HepG2 (cell line): ENCODE measurements at regions not wholly inside any gene's neighbourhood (a gene's known extent, or its start where the extent isn't known, plus 50 kb on each side); places are given as distances from the start of the nearest gene placed in this dataset.

Experiments
- BCL6 ChIP-seq: IDR thresholded peaks from 2 replicates; pipeline ENCODE4 v1.6.1; 2016; ENCODE audit warnings: missing genetic modification reagents, missing compliant biosample characterization
- CBFB ChIP-seq: sonication (generic); formaldehyde crosslinking; IDR thresholded peaks from 2 replicates; pipeline ENCODE4 v1.4.0; 2020; ENCODE audit warnings: missing genetic modification reagents
- CBX2 ChIP-seq, 2 experiments: fragments of 200-600 bp in 1 of 2; sonication (generic); formaldehyde crosslinking in 1 of 2; IDR thresholded peaks; 2 replicates each; pipeline versions ENCODE4 v1.7.0 to v1.8.1; 2018 to 2022; ENCODE audit warnings: low read depth in 2 of 2, low read length in 1 of 2, mild to moderate bottlenecking in 1 of 2, missing genetic modification reagents in 1 of 2
- CHCHD3 ChIP-seq: sonication (generic); formaldehyde crosslinking; IDR thresholded peaks from 2 replicates; pipeline ENCODE4 v1.8.0; 2022; ENCODE audit warnings: mild to moderate bottlenecking, missing genetic modification reagents, moderate library complexity
- EP300 ChIP-seq, 3 experiments: sonication (generic) in 1 of 3; formaldehyde crosslinking in 1 of 3; IDR thresholded peaks; 2 replicates each; pipeline versions ENCODE4 v1.5.1 to v1.6.1; 2011 to 2020; ENCODE audit warnings: low read depth in 2 of 3, low read length in 2 of 3, borderline replicate concordance in 1 of 3, improper control_type of control experiment in 1 of 3, mild to moderate bottlenecking in 1 of 3, missing genetic modification reagents in 1 of 3, moderate library complexity in 1 of 3
- FOXA3 ChIP-seq: IDR thresholded peaks from 2 replicates; pipeline ENCODE4 v1.6.1; 2016; ENCODE audit warnings: missing genetic modification reagents, missing compliant biosample characterization
- FOXC1 ChIP-seq: sonication (generic); formaldehyde crosslinking; IDR thresholded peaks from 2 replicates; pipeline ENCODE4 v1.8.0; 2022; ENCODE audit warnings: mild to moderate bottlenecking, missing genetic modification reagents, borderline replicate concordance
- FOXO1 ChIP-seq: sonication (generic); formaldehyde crosslinking; IDR thresholded peaks from 2 replicates; pipeline ENCODE4 v1.4.0; 2020; ENCODE audit warnings: missing genetic modification reagents
- GATA4 ChIP-seq: sonication (generic); IDR thresholded peaks from 2 replicates; pipeline ENCODE4 v1.6.1; 2016; ENCODE audit warnings: antibody characterized with exemption, low read depth, borderline replicate concordance
- GATAD2A ChIP-seq: IDR thresholded peaks from 2 replicates; pipeline ENCODE4 v1.6.1; 2016
- HDAC2 ChIP-seq: sonication (generic); formaldehyde crosslinking; IDR thresholded peaks from 2 replicates; pipeline ENCODE4 v1.4.0; 2020; ENCODE audit warnings: missing genetic modification reagents
- ISL2 ChIP-seq: sonication (generic); formaldehyde crosslinking; IDR thresholded peaks from 2 replicates; pipeline ENCODE4 v1.5.0; 2020; ENCODE audit warnings: missing genetic modification reagents
- NCOA2 ChIP-seq: sonication (generic); formaldehyde crosslinking; IDR thresholded peaks from 2 replicates; pipeline ENCODE4 v1.8.0; 2022; ENCODE audit warnings: inconsistent platforms
- NFKBIZ ChIP-seq: IDR thresholded peaks from 2 replicates; pipeline ENCODE4 v1.6.1; 2018; ENCODE audit warnings: missing genetic modification reagents, missing compliant biosample characterization
- NR2F6 ChIP-seq, 2 experiments: IDR thresholded peaks; 2 replicates each; pipeline ENCODE4 v1.6.1; 2016; ENCODE audit warnings: antibody characterized with exemption in 1 of 2, mild to moderate bottlenecking in 1 of 2
- PAF1 ChIP-seq: IDR thresholded peaks from 2 replicates; pipeline ENCODE4 v1.6.1; 2016; ENCODE audit warnings: missing genetic modification reagents, missing compliant biosample characterization
- POGZ ChIP-seq: sonication (generic); formaldehyde crosslinking; IDR thresholded peaks from 2 replicates; pipeline ENCODE4 v1.4.0; 2020; ENCODE audit warnings: mild to moderate bottlenecking, missing genetic modification reagents
- RXRB ChIP-seq: IDR thresholded peaks from 2 replicates; pipeline ENCODE4 v1.6.1; 2016; ENCODE audit warnings: borderline replicate concordance, missing genetic modification reagents, missing compliant biosample characterization
- SAP130 ChIP-seq: IDR thresholded peaks from 2 replicates; pipeline ENCODE4 v1.6.1; 2016; ENCODE audit warnings: low read depth
- SOX13 ChIP-seq, 3 experiments: fragments of 450-650 bp in 1 of 3; sonication (generic) in 1 of 3; formaldehyde crosslinking in 1 of 3; IDR thresholded peaks in 2 of 3; conservative IDR thresholded peaks in 1 of 3; 2 replicates each; pipeline versions ENCODE4 v1.5.0 to v1.6.1; 2016 to 2020; ENCODE audit warnings: antibody characterized with exemption in 1 of 3, mild to moderate bottlenecking in 1 of 3, missing compliant biosample characterization in 1 of 3, missing genetic modification reagents in 1 of 3, moderate library complexity in 1 of 3
- U2AF2 ChIP-seq: fragments of 200-400 bp; formaldehyde crosslinking; IDR thresholded peaks from 2 replicates; pipeline ENCODE4 v1.6.1; 2017; ENCODE audit warnings: low read depth, mild to moderate bottlenecking, low read length
- ZFP82 ChIP-seq: sonication (generic); formaldehyde crosslinking; IDR thresholded peaks from 2 replicates; pipeline ENCODE4 v1.5.1; 2020; ENCODE audit warnings: mild to moderate bottlenecking, missing genetic modification reagents, borderline replicate concordance
- ZFY ChIP-seq: sonication (generic); formaldehyde crosslinking; IDR thresholded peaks from 2 replicates; pipeline ENCODE4 v1.4.0; 2020; ENCODE audit warnings: missing genetic modification reagents
- ZNF138 ChIP-seq: sonication (generic); formaldehyde crosslinking; IDR thresholded peaks from 2 replicates; pipeline ENCODE4 v1.5.0; 2020; ENCODE audit warnings: mild to moderate bottlenecking, low read depth, missing genetic modification reagents
- ZNF256 ChIP-seq: sonication (generic); formaldehyde crosslinking; conservative IDR thresholded peaks from 2 replicates; pipeline ENCODE4 v1.4.0; 2020; ENCODE audit warnings: missing genetic modification reagents
- ZNF589 ChIP-seq: sonication (generic); formaldehyde crosslinking; conservative IDR thresholded peaks from 2 replicates; pipeline ENCODE4 v1.8.0; 2022; ENCODE audit warnings: mild to moderate bottlenecking, moderate library complexity, missing genetic modification reagents
- ZNF766 ChIP-seq: sonication (generic); formaldehyde crosslinking; IDR thresholded peaks from 2 replicates; pipeline ENCODE4 v1.5.0; 2020; ENCODE audit warnings: missing genetic modification reagents, borderline replicate concordance
- ZNF768 ChIP-seq: sonication (generic); formaldehyde crosslinking; IDR thresholded peaks from 2 replicates; pipeline ENCODE4 v1.4.0; 2020; ENCODE audit warnings: missing genetic modification reagents
- TF ChIP-seq, protein P1 (sequence below): sonication (generic); formaldehyde crosslinking; IDR thresholded peaks from 2 replicates; pipeline ENCODE4 v1.4.0; 2020; ENCODE audit warnings: mild to moderate bottlenecking, missing genetic modification reagents
- TF ChIP-seq, protein P2 (sequence below): sonication (generic); formaldehyde crosslinking; IDR thresholded peaks from 2 replicates; pipeline ENCODE4 v1.4.0; 2020; ENCODE audit warnings: missing genetic modification reagents, borderline replicate concordance
- TF ChIP-seq, protein P3 (sequence below): IDR thresholded peaks from 2 replicates; pipeline ENCODE4 v1.6.1; 2016

DNA sequence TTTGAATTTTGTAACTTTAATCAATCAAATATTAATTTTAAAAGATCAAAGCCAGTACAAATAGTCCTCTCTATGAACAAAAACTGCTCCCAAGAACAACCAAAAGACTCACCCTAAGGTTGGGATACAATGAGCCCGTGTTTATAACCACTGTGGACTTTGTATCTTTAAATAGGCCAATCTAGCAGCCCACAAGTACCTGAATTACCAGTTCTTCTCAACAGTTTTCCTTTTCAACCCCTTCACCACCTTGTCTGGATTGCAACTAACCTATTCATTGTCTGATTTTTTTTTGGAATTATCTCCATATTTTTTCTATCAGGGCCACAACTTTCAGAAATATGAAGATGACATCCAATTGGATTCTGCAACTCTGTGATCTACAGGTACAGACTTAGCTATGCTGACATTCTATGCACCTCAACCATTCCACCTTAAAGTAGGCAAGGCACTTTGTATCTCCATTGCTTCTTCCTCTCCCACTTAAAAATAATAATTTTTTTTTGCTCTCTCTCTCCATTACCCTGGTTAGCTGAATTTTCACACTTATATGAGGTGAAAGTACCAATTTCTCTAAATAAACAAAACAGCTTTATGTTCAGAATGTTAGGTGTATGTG lies 81.9 kb upstream of the MAPRE2 start (continued):
- TF ChIP-seq GATA4 (no peak), SOX13 (IDR thresholded peaks at IDR 0.05) (no peak), SOX13 (CRISPR knock-in tag; conservative IDR thresholded peaks at IDR 0.05 in 1 of 2, IDR thresholded peaks at IDR 0.05 in 1 of 2) (peak in 1 of 2 experiments; percentile 84; a peak in 2 of 4 replicates), ZNF766 (CRISPR knock-in tag) (no peak), HDAC2 (CRISPR knock-in tag) (peak; percentile 35; the same call in 1 of the 2 replicates), U2AF2 (no peak), ZNF138 (CRISPR knock-in tag) (no peak), PAF1 (CRISPR knock-in tag) (no peak), ZNF589 (CRISPR knock-in tag) (no peak), ZFY (CRISPR knock-in tag) (no peak), ZFP82 (CRISPR knock-in tag) (no peak), BCL6 (CRISPR knock-in tag) (0 out of 2 replicates have a peak, but pooled peaks have one; percentile 38), ZNF256 (CRISPR knock-in tag) (no peak), POGZ (CRISPR knock-in tag) (peak; percentile 48; the same call in 1 of the 2 replicates), NFKBIZ (CRISPR knock-in tag) (no peak), NCOA2 (CRISPR knock-in tag) (peak; percentile 36; the same call in 1 of the 2 replicates), FOXO1 (CRISPR knock-in tag) (peak; percentile 48; the same call in 1 of the 2 replicates), EP300 (IDR thresholded peaks at IDR 0.05; ENCODE audit: low read depth in 2 of 2, low read length in 2 of 2) (peak in 1 of 2 experiments; percentile 77; a peak in 1 of 4 replicates), EP300 (CRISPR knock-in tag; IDR thresholded peaks at IDR 0.05; ENCODE audit: borderline replicate concordance) (no peak), CHCHD3 (CRISPR knock-in tag) (no peak), CBFB (CRISPR knock-in tag) (no peak), FOXC1 (CRISPR knock-in tag) (no peak), GATAD2A (CRISPR knock-in tag) (peak; percentile 82), ISL2 (CRISPR knock-in tag) (no peak), ZNF768 (CRISPR knock-in tag) (no peak), CBX2 (IDR thresholded peaks at IDR 0.05; ENCODE audit: low read depth, low read length) (no peak), CBX2 (CRISPR knock-in tag; IDR thresholded peaks at IDR 0.05; ENCODE audit: low read depth) (no peak), SAP130 (CRISPR knock-in tag) (peak; percentile 44), RXRB (CRISPR knock-in tag) (peak; percentile 5; the same call in 1 of the 2 replicates), FOXA3 (CRISPR knock-in tag) (peak; percentile 61), NR2F6 (IDR thresholded peaks at IDR 0.05) (no peak), NR2F6 (CRISPR knock-in tag; IDR thresholded peaks at IDR 0.05) (peak; percentile 32; the same call in 1 of the 2 replicates)
- TF ChIP-seq, protein P1, sequence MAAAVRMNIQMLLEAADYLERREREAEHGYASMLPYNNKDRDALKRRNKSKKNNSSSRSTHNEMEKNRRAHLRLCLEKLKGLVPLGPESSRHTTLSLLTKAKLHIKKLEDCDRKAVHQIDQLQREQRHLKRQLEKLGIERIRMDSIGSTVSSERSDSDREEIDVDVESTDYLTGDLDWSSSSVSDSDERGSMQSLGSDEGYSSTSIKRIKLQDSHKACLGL (CRISPR knock-in tag), result no peak
- TF ChIP-seq, protein P2, sequence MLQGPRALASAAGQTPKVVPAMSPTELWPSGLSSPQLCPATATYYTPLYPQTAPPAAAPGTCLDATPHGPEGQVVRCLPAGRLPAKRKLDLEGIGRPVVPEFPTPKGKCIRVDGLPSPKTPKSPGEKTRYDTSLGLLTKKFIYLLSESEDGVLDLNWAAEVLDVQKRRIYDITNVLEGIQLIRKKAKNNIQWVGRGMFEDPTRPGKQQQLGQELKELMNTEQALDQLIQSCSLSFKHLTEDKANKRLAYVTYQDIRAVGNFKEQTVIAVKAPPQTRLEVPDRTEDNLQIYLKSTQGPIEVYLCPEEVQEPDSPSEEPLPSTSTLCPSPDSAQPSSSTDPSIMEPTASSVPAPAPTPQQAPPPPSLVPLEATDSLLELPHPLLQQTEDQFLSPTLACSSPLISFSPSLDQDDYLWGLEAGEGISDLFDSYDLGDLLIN (CRISPR knock-in tag), result no peak
- TF ChIP-seq, protein P3, sequence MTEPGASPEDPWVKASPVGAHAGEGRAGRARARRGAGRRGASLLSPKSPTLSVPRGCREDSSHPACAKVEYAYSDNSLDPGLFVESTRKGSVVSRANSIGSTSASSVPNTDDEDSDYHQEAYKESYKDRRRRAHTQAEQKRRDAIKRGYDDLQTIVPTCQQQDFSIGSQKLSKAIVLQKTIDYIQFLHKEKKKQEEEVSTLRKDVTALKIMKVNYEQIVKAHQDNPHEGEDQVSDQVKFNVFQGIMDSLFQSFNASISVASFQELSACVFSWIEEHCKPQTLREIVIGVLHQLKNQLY (CRISPR knock-in tag), result no peak
